Medulla oblongata (tissue), 1 donor: ENCODE measurements at regions not wholly inside any gene's neighbourhood (a gene's known extent, or its start where the extent isn't known, plus 50 kb on each side); places are given as distances from the start of the nearest gene placed in this dataset.
"Not testable (repeated sequence)": the region's sequence is repeated elsewhere in the genome, so short reads cannot be mapped to it uniquely, and the experiment has no call there.

Source experiments
- DNase-seq: peaks from one replicate; pipeline ENCODE4 v3.0.0-alpha.2; 2015; ENCODE audit errors: extremely low spot score

DNA sequence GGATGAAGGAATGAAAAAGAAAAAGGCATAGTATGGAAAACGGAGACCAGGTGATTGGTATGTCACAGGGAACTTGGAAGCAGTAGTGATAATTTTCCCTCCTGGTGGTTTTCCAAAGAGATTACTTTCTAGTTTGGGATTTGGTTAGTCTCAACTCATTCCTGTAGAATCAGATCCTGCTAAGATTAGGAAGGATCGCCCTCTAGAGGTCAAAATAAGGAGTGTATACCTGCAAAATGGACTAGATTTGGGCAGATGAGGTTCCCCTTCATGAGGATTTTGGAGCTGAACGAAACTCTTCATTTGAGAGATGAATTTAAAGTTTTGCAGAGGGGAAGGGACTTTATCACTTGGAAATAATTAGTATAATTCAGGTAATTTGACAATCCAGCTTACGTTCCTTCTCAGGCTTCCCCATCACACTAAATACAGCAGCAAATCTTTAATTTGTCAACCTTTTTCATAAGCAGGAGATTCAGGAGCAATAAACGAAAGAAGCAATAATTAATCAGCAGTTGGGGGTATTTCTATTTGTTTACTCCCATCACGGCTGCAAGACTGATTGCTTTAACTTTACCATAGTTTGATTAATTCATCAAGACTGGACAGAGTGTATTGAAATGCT lies 65.2 kb downstream of the CCDC195 start:
- peak; percentile 84 for DNase-seq

DNA sequence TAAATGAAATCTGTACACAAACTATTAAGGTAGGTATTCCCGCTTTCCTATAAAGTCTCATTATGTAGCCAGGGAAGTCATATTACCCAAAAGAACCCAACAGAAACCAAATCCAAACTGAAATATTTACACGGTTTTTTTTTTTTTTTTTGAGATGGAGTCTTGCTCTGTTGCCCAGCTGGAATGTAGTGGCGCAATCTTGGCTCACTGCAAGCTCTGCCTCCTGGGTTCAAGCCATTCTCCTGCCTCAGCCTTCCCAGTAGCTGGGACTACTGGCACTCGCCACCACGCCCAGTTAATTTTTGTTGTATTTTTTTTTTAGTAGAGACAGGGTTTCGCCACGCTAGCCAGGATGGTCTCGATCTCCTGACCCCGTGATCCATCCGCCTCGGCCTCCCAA lies 62.5 kb upstream of the CUL3 start:
- DNase-seq = not testable (repeated sequence)

DNA sequence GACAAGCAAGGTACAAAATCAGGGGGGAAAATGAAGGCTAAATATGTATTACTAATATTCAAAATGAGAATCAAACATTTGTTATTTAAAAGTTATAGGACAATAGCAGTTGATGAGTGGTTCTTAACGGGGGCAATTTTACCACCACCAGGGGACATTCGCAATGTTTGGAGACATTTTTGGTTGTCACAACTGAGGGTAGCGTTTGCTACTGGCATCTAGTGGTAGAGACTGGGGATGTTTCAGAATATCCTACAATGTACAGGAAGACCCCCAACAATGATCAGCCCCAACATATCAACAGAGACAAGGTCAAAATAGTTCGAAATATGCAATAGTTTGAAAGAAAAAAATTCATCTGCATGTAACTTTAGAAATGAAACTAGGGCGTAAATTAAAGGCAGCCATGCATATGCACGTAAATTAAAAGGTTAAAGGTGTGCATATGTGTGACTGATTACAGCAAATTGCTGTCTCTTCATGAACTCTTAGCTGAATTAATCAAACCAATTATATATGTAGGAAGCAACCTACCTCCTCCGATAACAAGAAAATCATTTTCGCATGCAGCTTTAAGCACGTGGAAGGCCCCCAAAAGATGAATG lies 61.2 kb upstream of the CUL3 start:
- DNase-seq = peak; percentile 20

DNA sequence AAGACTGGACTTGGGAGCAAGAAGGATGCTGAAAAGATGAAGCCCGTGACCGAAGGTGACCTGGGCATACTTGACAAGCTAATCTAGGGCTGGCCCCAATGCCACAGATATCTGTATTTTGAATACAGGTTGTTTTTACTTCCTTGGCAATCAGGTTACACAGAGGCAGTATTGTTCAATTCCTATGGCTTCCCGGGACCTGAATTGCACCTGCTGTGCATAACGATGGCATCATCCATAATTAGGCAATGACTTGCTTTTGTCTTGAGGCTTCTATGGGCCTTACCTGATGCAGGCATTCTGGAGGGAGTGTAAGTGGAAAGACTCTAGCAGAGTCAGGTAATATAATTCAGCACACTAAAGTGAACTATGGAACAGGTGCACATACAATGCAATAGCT lies 60.6 kb upstream of the CUL3 start:
- no peak for DNase-seq

DNA sequence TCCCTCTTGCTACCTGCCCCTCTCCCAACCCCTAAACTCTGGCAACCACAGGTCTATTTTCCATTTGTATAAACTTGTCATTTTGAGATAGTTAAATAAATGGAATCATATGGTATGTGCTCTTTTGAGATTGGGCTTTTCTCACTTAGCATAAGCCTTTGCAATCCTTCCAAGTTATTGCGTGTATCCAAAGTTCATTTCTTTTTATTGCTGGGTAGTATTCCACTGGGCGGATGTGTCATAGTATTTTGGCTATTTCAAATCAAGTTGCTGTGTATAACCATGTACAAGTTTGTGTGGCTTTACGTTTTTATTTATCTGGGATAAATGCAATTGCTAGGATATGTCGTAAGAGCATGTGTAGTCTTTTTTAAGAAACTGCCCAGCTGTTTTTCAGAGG lies 55.5 kb upstream of the CUL3 start:
- DNase-seq = no peak

DNA sequence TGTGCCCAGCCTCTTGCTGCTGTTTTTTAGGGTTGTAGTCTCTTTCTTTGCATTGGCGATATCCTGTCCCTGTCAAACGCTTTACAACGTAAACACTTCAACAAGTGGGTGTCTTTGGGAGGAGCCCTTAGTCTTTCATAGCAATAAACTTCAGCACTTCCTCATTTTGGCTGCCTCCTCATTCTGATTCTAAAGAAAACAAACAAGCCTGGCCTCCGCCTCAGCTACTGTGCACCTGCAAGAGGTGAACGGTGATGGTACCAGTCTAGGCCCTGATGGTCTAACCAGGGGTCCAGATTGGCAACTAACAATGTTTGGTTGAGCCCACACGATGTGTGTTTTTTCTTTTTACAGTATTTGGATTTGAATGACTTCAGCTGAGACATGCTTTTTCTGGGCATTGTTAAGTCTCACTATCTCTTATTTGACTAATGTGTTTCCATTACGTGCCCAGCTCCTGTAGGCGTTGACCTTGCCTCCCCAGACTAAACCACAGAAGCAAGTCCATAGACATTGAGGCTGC lies 53.2 kb upstream of the CUL3 start:
- DNase-seq = no peak
